SK-N-SH (cell line): ENCODE measurements at regions not wholly inside any gene's neighbourhood (a gene's known extent, or its start where the extent isn't known, plus 50 kb on each side); places are given as distances from the start of the nearest gene placed in this dataset.

ENCODE experiments used
- CTCF ChIP-seq: fragments of 200-600 bp; sonication (generic); IDR thresholded peaks from 2 replicates; pipeline ENCODE4 v1.6.1; 2017; ENCODE audit warnings: antibody characterized with exemption, mild to moderate bottlenecking, moderate library complexity
- FOSL2 ChIP-seq: IDR thresholded peaks from 2 replicates; pipeline ENCODE4 v1.4.0; 2012; ENCODE audit warnings: low read depth, mild to moderate bottlenecking, moderate library complexity, borderline replicate concordance
- JUND ChIP-seq: IDR thresholded peaks from 2 replicates; pipeline ENCODE4 v1.4.0; 2012
- POLR2AphosphoS5 ChIP-seq: IDR thresholded peaks from 2 replicates; pipeline ENCODE4 v1.6.1; 2012; ENCODE audit warnings: low read depth, low read length
- RAD21 ChIP-seq: IDR thresholded peaks from 2 replicates; pipeline ENCODE4 v1.6.1; 2012; ENCODE audit warnings: mild to moderate bottlenecking, low read length
- RCOR1 ChIP-seq: fragments of 150-350 bp; IDR thresholded peaks from 2 replicates; pipeline ENCODE4 v1.6.1; 2017; ENCODE audit warnings: antibody characterized with exemption, low read length
- RXRA ChIP-seq: IDR thresholded peaks from 2 replicates; pipeline ENCODE4 v1.4.0; 2012; ENCODE audit warnings: low read depth, mild to moderate bottlenecking, borderline replicate concordance
- SIN3A ChIP-seq: IDR thresholded peaks from 2 replicates; pipeline ENCODE4 v1.6.1; 2012; ENCODE audit warnings: low read depth, mild to moderate bottlenecking, low read length, moderate library complexity, borderline replicate concordance
- TEAD4 ChIP-seq: IDR thresholded peaks from 2 replicates; pipeline ENCODE4 v1.4.0; 2012; ENCODE audit warnings: mild to moderate bottlenecking, borderline replicate concordance; ENCODE audit not compliant: insufficient read depth
- TF ChIP-seq, protein P1 (sequence below): IDR thresholded peaks from 2 replicates; pipeline ENCODE4 v1.4.0; 2012; ENCODE audit warnings: low read depth, borderline replicate concordance
- TF ChIP-seq, protein P2 (sequence below): IDR thresholded peaks from 2 replicates; pipeline ENCODE4 v1.6.1; 2012; ENCODE audit warnings: mild to moderate bottlenecking, low read depth, low read length, moderate library complexity

DNA sequence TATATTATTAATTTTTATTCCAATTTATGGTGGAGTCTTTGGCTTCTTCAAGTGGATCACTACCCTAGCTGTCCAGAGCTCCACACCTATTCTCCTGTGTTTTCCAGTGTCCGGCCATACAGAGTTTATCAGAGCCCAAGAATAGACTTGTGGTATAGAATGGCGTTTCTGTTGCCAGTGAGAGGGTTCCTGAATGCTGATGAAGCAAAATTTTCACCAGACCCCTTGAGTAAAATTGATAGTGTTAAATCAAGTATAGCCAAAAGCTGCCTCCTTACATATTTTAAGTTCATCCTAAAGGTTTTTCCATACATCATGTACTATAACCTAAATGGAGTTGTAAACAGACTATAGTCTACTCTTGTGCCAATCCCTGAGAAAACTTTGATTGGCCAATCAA, 171.5 kb upstream of the CHL1 start:
- TF ChIP-seq CTCF = no peak
- no peak for TF ChIP-seq FOSL2
- TF ChIP-seq JUND = no peak
- no peak for TF ChIP-seq TEAD4
- no peak for TF ChIP-seq RCOR1
- TF ChIP-seq SIN3A = no peak
- TF ChIP-seq, protein P1, sequence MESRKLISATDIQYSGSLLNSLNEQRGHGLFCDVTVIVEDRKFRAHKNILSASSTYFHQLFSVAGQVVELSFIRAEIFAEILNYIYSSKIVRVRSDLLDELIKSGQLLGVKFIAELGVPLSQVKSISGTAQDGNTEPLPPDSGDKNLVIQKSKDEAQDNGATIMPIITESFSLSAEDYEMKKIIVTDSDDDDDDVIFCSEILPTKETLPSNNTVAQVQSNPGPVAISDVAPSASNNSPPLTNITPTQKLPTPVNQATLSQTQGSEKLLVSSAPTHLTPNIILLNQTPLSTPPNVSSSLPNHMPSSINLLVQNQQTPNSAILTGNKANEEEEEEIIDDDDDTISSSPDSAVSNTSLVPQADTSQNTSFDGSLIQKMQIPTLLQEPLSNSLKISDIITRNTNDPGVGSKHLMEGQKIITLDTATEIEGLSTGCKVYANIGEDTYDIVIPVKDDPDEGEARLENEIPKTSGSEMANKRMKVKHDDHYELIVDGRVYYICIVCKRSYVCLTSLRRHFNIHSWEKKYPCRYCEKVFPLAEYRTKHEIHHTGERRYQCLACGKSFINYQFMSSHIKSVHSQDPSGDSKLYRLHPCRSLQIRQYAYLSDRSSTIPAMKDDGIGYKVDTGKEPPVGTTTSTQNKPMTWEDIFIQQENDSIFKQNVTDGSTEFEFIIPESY = no peak
- no peak for TF ChIP-seq RAD21
- TF ChIP-seq RXRA = no peak
- TF ChIP-seq, protein P2, sequence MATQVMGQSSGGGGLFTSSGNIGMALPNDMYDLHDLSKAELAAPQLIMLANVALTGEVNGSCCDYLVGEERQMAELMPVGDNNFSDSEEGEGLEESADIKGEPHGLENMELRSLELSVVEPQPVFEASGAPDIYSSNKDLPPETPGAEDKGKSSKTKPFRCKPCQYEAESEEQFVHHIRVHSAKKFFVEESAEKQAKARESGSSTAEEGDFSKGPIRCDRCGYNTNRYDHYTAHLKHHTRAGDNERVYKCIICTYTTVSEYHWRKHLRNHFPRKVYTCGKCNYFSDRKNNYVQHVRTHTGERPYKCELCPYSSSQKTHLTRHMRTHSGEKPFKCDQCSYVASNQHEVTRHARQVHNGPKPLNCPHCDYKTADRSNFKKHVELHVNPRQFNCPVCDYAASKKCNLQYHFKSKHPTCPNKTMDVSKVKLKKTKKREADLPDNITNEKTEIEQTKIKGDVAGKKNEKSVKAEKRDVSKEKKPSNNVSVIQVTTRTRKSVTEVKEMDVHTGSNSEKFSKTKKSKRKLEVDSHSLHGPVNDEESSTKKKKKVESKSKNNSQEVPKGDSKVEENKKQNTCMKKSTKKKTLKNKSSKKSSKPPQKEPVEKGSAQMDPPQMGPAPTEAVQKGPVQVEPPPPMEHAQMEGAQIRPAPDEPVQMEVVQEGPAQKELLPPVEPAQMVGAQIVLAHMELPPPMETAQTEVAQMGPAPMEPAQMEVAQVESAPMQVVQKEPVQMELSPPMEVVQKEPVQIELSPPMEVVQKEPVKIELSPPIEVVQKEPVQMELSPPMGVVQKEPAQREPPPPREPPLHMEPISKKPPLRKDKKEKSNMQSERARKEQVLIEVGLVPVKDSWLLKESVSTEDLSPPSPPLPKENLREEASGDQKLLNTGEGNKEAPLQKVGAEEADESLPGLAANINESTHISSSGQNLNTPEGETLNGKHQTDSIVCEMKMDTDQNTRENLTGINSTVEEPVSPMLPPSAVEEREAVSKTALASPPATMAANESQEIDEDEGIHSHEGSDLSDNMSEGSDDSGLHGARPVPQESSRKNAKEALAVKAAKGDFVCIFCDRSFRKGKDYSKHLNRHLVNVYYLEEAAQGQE = no peak
- TF ChIP-seq POLR2AphosphoS5 = no peak
